ENCODE measurements at regions not wholly inside any gene's neighbourhood (a gene's known extent, or its start where the extent isn't known, plus 50 kb on each side); places are given as distances from the start of the nearest gene placed in this dataset.
"Not testable (repeated sequence)": the region's sequence is repeated elsewhere in the genome, so short reads cannot be mapped to it uniquely, and the experiment has no call there.

- H3K4me3 ChIP-seq (ENCODE audit: low read length, poor library complexity, severe bottlenecking): no peak overlapping the region
- no peaks in the 10 kb centered on the region for H3K9me2 ChIP-seq (replicated peaks; ENCODE audit: low read depth, low read length)
- H2AFZ ChIP-seq (ENCODE audit: low read length): no peak overlapping the region
- no peaks in the 10 kb centered on the region for H3F3A ChIP-seq (ENCODE audit: low read depth)
- H3K79me2 ChIP-seq (ENCODE audit: insufficient read depth, low read length): no peaks in the 10 kb centered on the region
- no peak overlapping the region for H3K9ac ChIP-seq (ENCODE audit: low read depth, low read length, poor library complexity, severe bottlenecking)
- H3K36me3 ChIP-seq (ENCODE audit: insufficient read depth, low read length): no peaks in the 10 kb centered on the region
- no peaks in the 10 kb centered on the region for H3K9me3 ChIP-seq (ENCODE audit: insufficient read depth, low read depth, low read length)
- H3K4me1 ChIP-seq (ENCODE audit: insufficient read depth, low read length, poor library complexity, severe bottlenecking): no peaks in the 10 kb centered on the region
- H3K4me2 ChIP-seq (ENCODE audit: low read depth, low read length, poor library complexity, severe bottlenecking): no peak overlapping the region
- H4K20me1 ChIP-seq (ENCODE audit: insufficient read depth, low read length, poor library complexity, severe bottlenecking): no peaks in the 10 kb centered on the region
- no peaks in the 10 kb centered on the region for H3K27me3 ChIP-seq (ENCODE audit: insufficient read depth, low read length, poor library complexity, severe bottlenecking)
- TF ChIP-seq CTCF (conservative IDR thresholded peaks at IDR 0.05; ENCODE audit: low read length) (no peak), EZH2phosphoT487 (IDR thresholded peaks at IDR 0.05; ENCODE audit: borderline replicate concordance) (no peak)
These were observed 135.7 kb upstream of the ATXN7L3B start for GRCh38 chr12:74401966-74402365.

GRCh38 chr12:74403221-74403470 is 134.5 kb upstream of the ATXN7L3B start:
- H4K20me1 ChIP-seq (ENCODE audit: insufficient read depth, low read length, poor library complexity, severe bottlenecking); H3K9me2 ChIP-seq (replicated peaks; ENCODE audit: low read depth, low read length); H3K9ac ChIP-seq (ENCODE audit: low read depth, low read length, poor library complexity, severe bottlenecking); H3K79me2 ChIP-seq (ENCODE audit: insufficient read depth, low read length); H3K4me3 ChIP-seq (ENCODE audit: low read length, poor library complexity, severe bottlenecking); H3F3A ChIP-seq (ENCODE audit: low read depth); H3K4me2 ChIP-seq (ENCODE audit: low read depth, low read length, poor library complexity, severe bottlenecking); H3K36me3 ChIP-seq (ENCODE audit: insufficient read depth, low read length); H3K27me3 ChIP-seq (ENCODE audit: insufficient read depth, low read length, poor library complexity, severe bottlenecking); H2AFZ ChIP-seq (ENCODE audit: low read length); H3K4me1 ChIP-seq (ENCODE audit: insufficient read depth, low read length, poor library complexity, severe bottlenecking); H3K9me3 ChIP-seq (ENCODE audit: insufficient read depth, low read depth, low read length): not testable (repeated sequence)

DNA sequence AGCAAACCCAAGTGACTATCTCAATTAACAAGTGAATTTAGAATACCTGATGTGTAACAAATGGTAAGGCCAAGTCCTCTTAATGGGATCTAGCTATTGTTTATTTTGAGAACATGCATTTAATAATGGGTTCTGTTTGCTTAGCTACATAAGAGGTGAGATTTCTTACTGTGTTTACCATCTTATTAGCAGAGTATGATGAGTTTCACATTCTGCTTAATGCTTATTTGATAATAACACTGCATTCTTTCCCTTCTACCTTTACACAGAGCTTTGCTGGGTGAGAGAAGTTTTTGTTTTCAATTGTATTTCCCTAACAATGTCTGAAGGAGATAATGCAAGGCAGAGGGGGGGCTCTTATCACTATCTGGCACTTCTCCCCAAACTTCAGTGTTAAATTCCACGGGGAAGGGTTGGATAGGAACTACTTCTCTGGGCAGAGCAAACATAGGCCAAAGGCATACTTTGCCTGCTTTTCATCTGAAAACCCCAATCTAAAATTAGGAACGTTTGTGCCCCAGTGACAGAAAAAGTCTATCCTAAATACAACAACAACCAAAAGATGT is 129.0 kb upstream of the ATXN7L3B start:
- TF ChIP-seq EZH2phosphoT487 (IDR thresholded peaks at IDR 0.05; ENCODE audit: borderline replicate concordance) (no peak), CTCF (conservative IDR thresholded peaks at IDR 0.05; ENCODE audit: low read length) (no peak)

GRCh38 chr12:74412606-74413230 is 124.9 kb upstream of the ATXN7L3B start:
- no peaks in the 10 kb centered on the region for H3K9me3 ChIP-seq (ENCODE audit: insufficient read depth, low read depth, low read length)
- no peaks in the 10 kb centered on the region for H3K27me3 ChIP-seq (ENCODE audit: insufficient read depth, low read length, poor library complexity, severe bottlenecking)
- H3K9me2 ChIP-seq (replicated peaks; ENCODE audit: low read depth, low read length): no peaks in the 10 kb centered on the region
- H3F3A ChIP-seq (ENCODE audit: low read depth): no peaks in the 10 kb centered on the region
- H3K4me1 ChIP-seq (ENCODE audit: insufficient read depth, low read length, poor library complexity, severe bottlenecking): no peaks in the 10 kb centered on the region
- no peak overlapping the region for H3K4me2 ChIP-seq (ENCODE audit: low read depth, low read length, poor library complexity, severe bottlenecking)
- no peak overlapping the region for H2AFZ ChIP-seq (ENCODE audit: low read length)
- H4K20me1 ChIP-seq (ENCODE audit: insufficient read depth, low read length, poor library complexity, severe bottlenecking): no peaks in the 10 kb centered on the region
- no peaks in the 10 kb centered on the region for H3K79me2 ChIP-seq (ENCODE audit: insufficient read depth, low read length)
- TF ChIP-seq EZH2phosphoT487 (IDR thresholded peaks at IDR 0.05; ENCODE audit: borderline replicate concordance) (no peak), CTCF (conservative IDR thresholded peaks at IDR 0.05; ENCODE audit: low read length) (peak; percentile 68)
- H3K36me3 ChIP-seq (ENCODE audit: insufficient read depth, low read length): no peaks in the 10 kb centered on the region
- no peak overlapping the region for H3K9ac ChIP-seq (ENCODE audit: low read depth, low read length, poor library complexity, severe bottlenecking)
- H3K4me3 ChIP-seq (ENCODE audit: low read length, poor library complexity, severe bottlenecking): no peak overlapping the region

More for the DNA sequence above, 129.0 kb upstream of the ATXN7L3B start:
- 0 out of 2 replicates have a peak overlapping the region, but pooled peaks have one; percentile 21 for H2AFZ ChIP-seq (ENCODE audit: low read length)
- no peaks in the 10 kb centered on the region for H3K27me3 ChIP-seq (ENCODE audit: insufficient read depth, low read length, poor library complexity, severe bottlenecking)
- no peaks in the 10 kb centered on the region for H3K36me3 ChIP-seq (ENCODE audit: insufficient read depth, low read length)
- no peaks in the 10 kb centered on the region for H4K20me1 ChIP-seq (ENCODE audit: insufficient read depth, low read length, poor library complexity, severe bottlenecking)
- H3K9me2 ChIP-seq (replicated peaks; ENCODE audit: low read depth, low read length): no peaks in the 10 kb centered on the region
- no peaks in the 10 kb centered on the region for H3K79me2 ChIP-seq (ENCODE audit: insufficient read depth, low read length)
- H3K4me2 ChIP-seq (ENCODE audit: low read depth, low read length, poor library complexity, severe bottlenecking): no peak overlapping the region
- no peaks in the 10 kb centered on the region for H3F3A ChIP-seq (ENCODE audit: low read depth)
- H3K4me1 ChIP-seq (ENCODE audit: insufficient read depth, low read length, poor library complexity, severe bottlenecking): no peaks in the 10 kb centered on the region
- no peak overlapping the region for H3K9ac ChIP-seq (ENCODE audit: low read depth, low read length, poor library complexity, severe bottlenecking)
- no peak overlapping the region for H3K4me3 ChIP-seq (ENCODE audit: low read length, poor library complexity, severe bottlenecking)
- no peaks in the 10 kb centered on the region for H3K9me3 ChIP-seq (ENCODE audit: insufficient read depth, low read depth, low read length)

All from Loucy (cell line).